GM18505 (cell line): ENCODE measurements at regions not wholly inside any gene's neighbourhood (a gene's known extent, or its start where the extent isn't known, plus 50 kb on each side); places are given as distances from the start of the nearest gene placed in this dataset.

Experiments used
- ATAC-seq: cut with Tn5 transposase; IDR thresholded peaks from one replicate; pipeline ENCODE4 v1.9.1; 2021; ENCODE audit not compliant: unreplicated experiment
- POLR2A ChIP-seq: IDR thresholded peaks from 4 replicates; pipeline ENCODE4 v1.6.1; 2011; ENCODE audit warnings: borderline replicate concordance; ENCODE audit not compliant: insufficient read depth, insufficient read length; ENCODE audit errors: extremely low read depth

- no peak for TF ChIP-seq POLR2A
- no peak for ATAC-seq
These were observed 356.6 kb upstream of the GRM7 start for GRCh38 chr3:6504347-6504746.

GRCh38 chr3:6504834-6505233, 356.1 kb upstream of the GRM7 start:
- TF ChIP-seq POLR2A, result no peak
- ATAC-seq, result no peak

- no peak for ATAC-seq
- TF ChIP-seq POLR2A, result no peak
These were observed 352.5 kb upstream of the GRM7 start for GRCh38 chr3:6508410-6508759.

- TF ChIP-seq POLR2A, result no peak
- ATAC-seq, result no peak
These were observed 351.3 kb upstream of the GRM7 start for GRCh38 chr3:6509576-6509975.

GRCh38 chr3:6510713-6511112, 350.2 kb upstream of the GRM7 start:
- TF ChIP-seq POLR2A, result no peak
- no peak for ATAC-seq

- TF ChIP-seq POLR2A, result no peak
- ATAC-seq, result no peak
These were observed 348.6 kb upstream of the GRM7 start for GRCh38 chr3:6512172-6512800.

- no peak for ATAC-seq
- no peak for TF ChIP-seq POLR2A
These were observed 344.8 kb upstream of the GRM7 start for GRCh38 chr3:6516143-6516542.

GRCh38 chr3:6516694-6517093, 344.2 kb upstream of the GRM7 start:
- no peak for TF ChIP-seq POLR2A
- ATAC-seq, result no peak

GRCh38 chr3:6518709-6519345, 342.1 kb upstream of the GRM7 start:
- no peak for TF ChIP-seq POLR2A
- ATAC-seq, result no peak

GRCh38 chr3:6521369-6522113, 339.4 kb upstream of the GRM7 start:
- no peak for ATAC-seq
- no peak for TF ChIP-seq POLR2A

GRCh38 chr3:6522191-6522590, 338.7 kb upstream of the GRM7 start:
- TF ChIP-seq POLR2A, result no peak
- no peak for ATAC-seq

- no peak for ATAC-seq
- TF ChIP-seq POLR2A, result no peak
These were observed 337.9 kb upstream of the GRM7 start for GRCh38 chr3:6523043-6523442.

- no peak for ATAC-seq
These were observed 336.4 kb upstream of the GRM7 start for GRCh38 chr3:6524479-6524878.

GRCh38 chr3:6526321-6526720, 334.6 kb upstream of the GRM7 start:
- TF ChIP-seq POLR2A, result no peak

More at GRCh38 chr3:6524479-6524878, 336.4 kb upstream of the GRM7 start:
- TF ChIP-seq POLR2A, result no peak

More at GRCh38 chr3:6526321-6526720, 334.6 kb upstream of the GRM7 start:
- ATAC-seq, result no peak
